HL-60 (cell line): ENCODE measurements at regions not wholly inside any gene's neighbourhood (a gene's known extent, or its start where the extent isn't known, plus 50 kb on each side); places are given as distances from the start of the nearest gene placed in this dataset.

Experiments used
- DNase-seq, 2 experiments: peaks; one replicate each; pipeline ENCODE4 v3.0.0-alpha.2; 2010 to 2020; ENCODE audit warnings: low read depth in 1 of 2, low spot score in 1 of 2
- H3K27ac ChIP-seq: fragments of 250-450 bp; sonication (Bioruptor Pico); replicated peaks from 2 replicates; pipeline ENCODE4 v1.5.1; 2020; ENCODE audit warnings: mild to moderate bottlenecking, moderate library complexity
- H3K27me3 ChIP-seq: fragments of 250-450 bp; sonication (Bioruptor Pico); 2 replicates; pipeline ENCODE4 v1.5.1; 2021; ENCODE audit warnings: mild to moderate bottlenecking, moderate library complexity; ENCODE audit not compliant: insufficient read depth, poor library complexity, severe bottlenecking
- H3K4me3 ChIP-seq: replicated peaks from 2 replicates; pipeline ENCODE4 v1.5.1; 2011; ENCODE audit warnings: mild to moderate bottlenecking, control low read depth, low read length; ENCODE audit not compliant: insufficient read depth
- CTCF ChIP-seq: IDR thresholded peaks from one replicate; pipeline ENCODE4 v1.5.1; 2011; ENCODE audit warnings: low read length, control low read depth, inconsistent platforms; ENCODE audit not compliant: insufficient read depth
- GABPA ChIP-seq: IDR thresholded peaks from 2 replicates; pipeline ENCODE4 v1.6.1; 2012; ENCODE audit warnings: low read depth
- POLR2AphosphoS5 ChIP-seq: IDR thresholded peaks from 2 replicates; pipeline ENCODE4 v1.6.1; 2012; ENCODE audit warnings: low read depth
- REST ChIP-seq: IDR thresholded peaks from 2 replicates; pipeline ENCODE4 v1.6.1; 2012; ENCODE audit warnings: low read depth; ENCODE audit not compliant: insufficient replicate concordance
- SPI1 ChIP-seq: IDR thresholded peaks from 2 replicates; pipeline ENCODE4 v1.6.1; 2012; ENCODE audit warnings: low read depth, mild to moderate bottlenecking, borderline replicate concordance

- Histone ChIP-seq H3K27me3 (no peaks in the 10 kb centered on the region), H3K27ac (no peak overlapping the region), H3K4me3 (no peak overlapping the region)
- TF ChIP-seq CTCF (no peak), REST (no peak), POLR2AphosphoS5 (no peak), GABPA (no peak), SPI1 (no peak)
- no peak for DNase-seq
Observed at GRCh38 chr7:106450716-106451115, 165.9 kb upstream of the NAMPT start.

GRCh38 chr7:106448992-106449859 is 164.4 kb upstream of the NAMPT start:
- Histone ChIP-seq H3K27me3 (no peaks in the 10 kb centered on the region), H3K27ac (peak overlapping the region; percentile 11; the same call in 1 of the 2 replicates), H3K4me3 (no peak overlapping the region)
- no peak for TF ChIP-seq CTCF
- no peak for DNase-seq

GRCh38 chr7:106448346-106448991 is 163.7 kb upstream of the NAMPT start:
- no peak for TF ChIP-seq GABPA
- TF ChIP-seq REST = no peak
- TF ChIP-seq POLR2AphosphoS5 = no peak
- no peak for TF ChIP-seq SPI1
- no peak for TF ChIP-seq CTCF
- Histone ChIP-seq H3K27me3 (no peaks in the 10 kb centered on the region), H3K4me3 (no peak overlapping the region), H3K27ac (peak overlapping the region; percentile 11; the same call in 1 of the 2 replicates)
- DNase-seq = no peak
